GM12878 (cell line): ENCODE measurements at regions not wholly inside any gene's neighbourhood (a gene's known extent, or its start where the extent isn't known, plus 50 kb on each side); places are given as distances from the start of the nearest gene placed in this dataset.

ENCODE experiments used
- ATAC-seq: fragments of 200-7000 bp; cut with Tn5 transposase; 3 replicates; pipeline ENCODE4 v1.9.1; 2020; ENCODE audit warnings: mild to moderate bottlenecking, moderate library complexity
- BruUV-seq: library from RNA; stranded (reverse); fragments of 400-500 nt; replicated peaks from 2 replicates; lab custom pipeline; 2021; lab: Mats Ljungman, UMichigan
- CTCF ChIA-PET: fragments of 300-600 bp; sonication (Branson Sonifier 250); formaldehyde crosslinking; extraction: SDS; loops from one replicate; lab custom pipeline; 2021; ENCODE audit warnings: inconsistent platforms; lab: Yijun Ruan, JAX
- POLR2A ChIA-PET: fragments of 350-600 bp; formaldehyde crosslinking; extraction: SDS; loops from one replicate; lab custom pipeline; 2021; ENCODE audit warnings: inconsistent platforms; lab: Charles Lee
- RAD21 ChIA-PET: fragments of 300-600 bp; sonication (Branson Sonifier 250); formaldehyde crosslinking; loops from one replicate; lab custom pipeline; 2023; ENCODE audit warnings: antibody characterized with exemption; ENCODE audit not compliant: unreplicated experiment; lab: Charles Lee
- SMC1A ChIA-PET: fragments of 300-600 bp; sonication (Branson Sonifier 250); formaldehyde crosslinking; loops from one replicate; lab custom pipeline; 2023; ENCODE audit not compliant: unreplicated experiment, uncharacterized antibody; lab: Charles Lee
- DNase-seq: peaks from one replicate; pipeline ENCODE4 v3.0.0-alpha.2; 2011; ENCODE audit warnings: low read depth, low spot score
- FAIRE-seq: peaks from 3 replicates; lab custom pipeline; 2011; peaks lifted over from hg19 to GRCh38; lab: Jason Lieb, UNC
- H2AFZ ChIP-seq: 2 replicates; pipeline ENCODE4 v1.6.0; 2011; ENCODE audit warnings: low read depth, low read length, control low read depth; ENCODE audit not compliant: control insufficient read depth
- H3K27ac ChIP-seq: 2 replicates; pipeline ENCODE4 v1.5.1; 2011; ENCODE audit warnings: control low read depth; ENCODE audit not compliant: control insufficient read depth, insufficient read depth
- H3K27me3 ChIP-seq, 2 experiments: replicated peaks in 1 of 2; 2 replicates each; pipeline versions ENCODE4 v1.6.0 to v1.6.1; 2011; ENCODE audit warnings: low read length in 1 of 2; ENCODE audit not compliant: control insufficient read depth in 2 of 2, insufficient read depth in 2 of 2
- H3K36me3 ChIP-seq, 2 experiments: 2 replicates each; pipeline ENCODE4 v1.5.1; 2011; ENCODE audit warnings: low read length in 1 of 2; ENCODE audit not compliant: control insufficient read depth in 2 of 2, insufficient read depth in 2 of 2
- H3K4me1 ChIP-seq: 2 replicates; pipeline ENCODE4 v1.6.1; 2011; ENCODE audit warnings: mild to moderate bottlenecking, low read length, moderate library complexity, mixed read lengths; ENCODE audit not compliant: control insufficient read depth, insufficient read depth
- H3K4me2 ChIP-seq: 2 replicates; pipeline ENCODE4 v1.6.0; 2011; ENCODE audit warnings: control low read depth; ENCODE audit not compliant: control insufficient read depth, insufficient read depth
- H3K4me3 ChIP-seq: fragments of 200-600 bp; sonication (generic); 2 replicates; pipeline ENCODE4 v1.5.1; 2016
- H3K79me2 ChIP-seq: 2 replicates; pipeline ENCODE4 v1.6.0; 2011; ENCODE audit warnings: low read length; ENCODE audit not compliant: control insufficient read depth, insufficient read depth
- H3K9ac ChIP-seq: 2 replicates; pipeline ENCODE4 v1.8.0; 2011; ENCODE audit warnings: low read length, control low read depth, mixed read lengths; ENCODE audit not compliant: control insufficient read depth, insufficient read depth
- H3K9me3 ChIP-seq: replicated peaks from 3 replicates; pipeline ENCODE4 v1.5.1; 2011; ENCODE audit warnings: mild to moderate bottlenecking, low read length; ENCODE audit not compliant: control insufficient read depth, insufficient read depth
- H4K20me1 ChIP-seq: 2 replicates; pipeline ENCODE4 v1.6.0; 2011; ENCODE audit not compliant: control insufficient read depth, insufficient read depth
- EP300 ChIP-seq, 2 experiments: fragments of 150-350 bp in 1 of 2; IDR thresholded peaks; 2 replicates each; pipeline ENCODE4 v1.6.1; 2011 to 2012; ENCODE audit warnings: low read depth in 2 of 2, low read length in 2 of 2, borderline replicate concordance in 1 of 2, improper control_type of control experiment in 1 of 2, inconsistent platforms in 1 of 2; ENCODE audit not compliant: control insufficient read depth in 1 of 2
- KDM1A ChIP-seq: fragments of 200-600 bp; sonication (generic); IDR thresholded peaks from 2 replicates; pipeline ENCODE4 v1.6.1; 2016; ENCODE audit warnings: borderline replicate concordance
- MYC ChIP-seq: IDR thresholded peaks from 2 replicates; pipeline ENCODE4 v1.6.1; 2011; ENCODE audit warnings: mild to moderate bottlenecking, low read length, moderate library complexity, inconsistent platforms; ENCODE audit not compliant: insufficient read depth, insufficient replicate concordance, insufficient read length, severe bottlenecking
- NFXL1 ChIP-seq: fragments of 450-650 bp; IDR thresholded peaks from 2 replicates; pipeline ENCODE4 v1.6.1; 2017; ENCODE audit warnings: antibody characterized with exemption, mild to moderate bottlenecking, borderline replicate concordance
- RAD51 ChIP-seq: fragments of 450-650 bp; IDR thresholded peaks from 2 replicates; pipeline ENCODE4 v1.6.1; 2016; ENCODE audit warnings: moderate library complexity, mild to moderate bottlenecking, inconsistent platforms
- TAF1 ChIP-seq: IDR thresholded peaks from 2 replicates; pipeline ENCODE4 v1.6.1; 2011; ENCODE audit warnings: mild to moderate bottlenecking, low read depth, low read length, borderline replicate concordance
- USF2 ChIP-seq: IDR thresholded peaks from 2 replicates; pipeline ENCODE4 v1.6.1; 2011; ENCODE audit warnings: low read depth, low read length, improper control_type of control experiment, borderline replicate concordance
- ZNF592 ChIP-seq: fragments of 450-650 bp; IDR thresholded peaks from 2 replicates; pipeline ENCODE4 v1.6.1; 2017; ENCODE audit warnings: mild to moderate bottlenecking, moderate library complexity
- WGBS: methylation state at CpG from one replicate; pipeline ENCODE4 v1.1.6; 2016; ENCODE audit warnings: low lambda C conversion rate; ENCODE audit not compliant: insufficient replicate concordance, insufficient coverage; ENCODE audit errors: missing lambda C conversion rate; 5-methylcytosine and 5-hydroxymethylcytosine counted together
- in situ Hi-C: fragments of 300-500 bp; cut with MboI; formaldehyde crosslinking; loops from 9 replicates; pipeline ENCODE4 v1.14.3; 2018; ENCODE audit warnings: mixed read lengths
- intact Hi-C: fragments of 100-400 bp; cut with micrococcal nuclease; formaldehyde crosslinking; loops from one replicate; pipeline ENCODE4 v1.14.2; 2022; ENCODE audit not compliant: unreplicated experiment
- TF ChIP-seq, protein P1 (sequence below): IDR thresholded peaks from 2 replicates; pipeline ENCODE4 v1.6.1; 2012; ENCODE audit warnings: low read depth, low read length, improper control_type of control experiment
- TF ChIP-seq, protein P2 (sequence below): fragments of 450-650 bp; conservative IDR thresholded peaks from 2 replicates; pipeline ENCODE4 v1.6.1; 2017; ENCODE audit warnings: mild to moderate bottlenecking, moderate library complexity

GRCh38 chr15:69719527-69720240 is 267.1 kb downstream of the RPLP1 start:
- SMC1A ChIA-PET = interaction anchor here (0.6 to 2.2 kb wide), 5 partner anchors 8 to 261 kb away, joined by 3 to 4 read pairs (median 3); no protein-coding TSS in a partner anchor
- CTCF ChIA-PET = interaction anchor here (1.0 to 1.9 kb wide), 5 partner anchors 9 to 747 kb away, joined by 3 to 5 read pairs (median 4); no protein-coding TSS in a partner anchor
- no peak for DNase-seq
- Histone ChIP-seq H4K20me1 (no peaks in the 10 kb centered on the region), H3K4me3 (no peak overlapping the region), H3K27me3 (no peaks in the 10 kb centered on the region), H3K79me2 (no peaks in the 10 kb centered on the region), H3K27ac (no peak overlapping the region), H3K9me3 (no peaks in the 10 kb centered on the region; the same call in 2 of the 3 replicates), H3K4me2 (no peak overlapping the region), H3K36me3 (no peaks in the 10 kb centered on the region), H2AFZ (no peak overlapping the region), H3K4me1 (peaks cover 22% of the 10 kb centered on the region), H3K9ac (no peak overlapping the region)
- ATAC-seq = peak; percentile 86
- no peak for FAIRE-seq
- POLR2A ChIA-PET = interaction anchor here (1.4 kb wide), 2 partner anchors 40 to 51 kb away, joined by 3 read pairs; no protein-coding TSS in a partner anchor
- RAD21 ChIA-PET = interaction anchor here (1.1 to 1.9 kb wide), 5 partner anchors 32 to 380 kb away, joined by 3 to 6 read pairs (median 3); no protein-coding TSS in a partner anchor
- 0% methylated on average over 4 of the region's 4 CpGs for WGBS
- in situ Hi-C loops (no loop called here), intact Hi-C loops (loop anchor here (5.0 to 10.0 kb wide), 2 partner anchors 145 to 242 kb away; no protein-coding TSS in a partner anchor)
- no TSS peak for BruUV-seq
- TF ChIP-seq RAD51 (peak; percentile 39; the same call in 1 of the 2 replicates), ZNF592 (no peak), TAF1 (no peak), KDM1A (no peak), MYC (no peak), NFXL1 (peak; percentile 82; the same call in 1 of the 2 replicates), USF2 (peak; percentile 2; the same call in 1 of the 2 replicates), EP300 (IDR thresholded peaks at IDR 0.05; ENCODE audit: borderline replicate concordance in 1 of 2, control insufficient read depth in 1 of 2, low read depth in 2 of 2, low read length in 2 of 2) (peak in 1 of 2 experiments; percentile 19; a peak in 1 of 4 replicates)
- TF ChIP-seq, protein P1, sequence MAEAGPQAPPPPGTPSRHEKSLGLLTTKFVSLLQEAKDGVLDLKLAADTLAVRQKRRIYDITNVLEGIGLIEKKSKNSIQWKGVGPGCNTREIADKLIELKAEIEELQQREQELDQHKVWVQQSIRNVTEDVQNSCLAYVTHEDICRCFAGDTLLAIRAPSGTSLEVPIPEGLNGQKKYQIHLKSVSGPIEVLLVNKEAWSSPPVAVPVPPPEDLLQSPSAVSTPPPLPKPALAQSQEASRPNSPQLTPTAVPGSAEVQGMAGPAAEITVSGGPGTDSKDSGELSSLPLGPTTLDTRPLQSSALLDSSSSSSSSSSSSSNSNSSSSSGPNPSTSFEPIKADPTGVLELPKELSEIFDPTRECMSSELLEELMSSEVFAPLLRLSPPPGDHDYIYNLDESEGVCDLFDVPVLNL = no peak
- TF ChIP-seq, protein P2, sequence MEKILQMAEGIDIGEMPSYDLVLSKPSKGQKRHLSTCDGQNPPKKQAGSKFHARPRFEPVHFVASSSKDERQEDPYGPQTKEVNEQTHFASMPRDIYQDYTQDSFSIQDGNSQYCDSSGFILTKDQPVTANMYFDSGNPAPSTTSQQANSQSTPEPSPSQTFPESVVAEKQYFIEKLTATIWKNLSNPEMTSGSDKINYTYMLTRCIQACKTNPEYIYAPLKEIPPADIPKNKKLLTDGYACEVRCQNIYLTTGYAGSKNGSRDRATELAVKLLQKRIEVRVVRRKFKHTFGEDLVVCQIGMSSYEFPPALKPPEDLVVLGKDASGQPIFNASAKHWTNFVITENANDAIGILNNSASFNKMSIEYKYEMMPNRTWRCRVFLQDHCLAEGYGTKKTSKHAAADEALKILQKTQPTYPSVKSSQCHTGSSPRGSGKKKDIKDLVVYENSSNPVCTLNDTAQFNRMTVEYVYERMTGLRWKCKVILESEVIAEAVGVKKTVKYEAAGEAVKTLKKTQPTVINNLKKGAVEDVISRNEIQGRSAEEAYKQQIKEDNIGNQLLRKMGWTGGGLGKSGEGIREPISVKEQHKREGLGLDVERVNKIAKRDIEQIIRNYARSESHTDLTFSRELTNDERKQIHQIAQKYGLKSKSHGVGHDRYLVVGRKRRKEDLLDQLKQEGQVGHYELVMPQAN = no peak
